K562 (cell line): ENCODE measurements at regions not wholly inside any gene's neighbourhood (a gene's known extent, or its start where the extent isn't known, plus 50 kb on each side); places are given as distances from the start of the nearest gene placed in this dataset.

ENCODE experiments used
- FOXP1 ChIP-seq: sonication (generic); formaldehyde crosslinking; IDR thresholded peaks from 2 replicates; pipeline ENCODE4 v1.8.0; 2022; ENCODE audit warnings: mild to moderate bottlenecking, missing genetic modification reagents
- NFATC3 ChIP-seq: fragments of 450-650 bp; IDR thresholded peaks from 2 replicates; pipeline ENCODE4 v1.6.1; 2017; ENCODE audit warnings: mild to moderate bottlenecking
- PHB ChIP-seq: fragments of 250-450 bp; sonication (Bioruptor Pico); IDR thresholded peaks from 2 replicates; pipeline ENCODE4 v1.5.0; 2021
- RBM34 ChIP-seq: fragments of 200-400 bp; formaldehyde crosslinking; IDR thresholded peaks from 2 replicates; pipeline ENCODE4 v1.6.1; 2018; ENCODE audit warnings: low read length, borderline replicate concordance; ENCODE audit not compliant: insufficient read depth
- SETDB1 ChIP-seq: IDR thresholded peaks from one replicate; pipeline ENCODE4 v1.6.1; 2012; ENCODE audit warnings: low read length, control low read depth, inconsistent platforms
- SP1 ChIP-seq: sonication (generic); formaldehyde crosslinking; IDR thresholded peaks from 2 replicates; pipeline ENCODE4 v1.8.1; 2022; ENCODE audit warnings: mild to moderate bottlenecking, missing genetic modification reagents
- ZNF121 ChIP-seq: sonication (generic); formaldehyde crosslinking; conservative IDR thresholded peaks from 2 replicates; pipeline ENCODE4 v1.8.0; 2022; ENCODE audit warnings: missing genetic modification reagents
- ZNF436 ChIP-seq: fragments of 250-450, 450-650 bp; sonication (Bioruptor Pico); formaldehyde crosslinking; IDR thresholded peaks from 2 replicates; pipeline ENCODE4 v1.7.0; 2020; ENCODE audit warnings: mild to moderate bottlenecking
- ZNF778 ChIP-seq: fragments of 450-650 bp; formaldehyde crosslinking; IDR thresholded peaks from 2 replicates; pipeline ENCODE4 v1.4.0; 2020; ENCODE audit warnings: mild to moderate bottlenecking, moderate library complexity
- ZNF785 ChIP-seq: fragments of 250-450 bp; sonication (Bioruptor Pico); IDR thresholded peaks from 2 replicates; pipeline ENCODE4 v1.4.0; 2020; ENCODE audit warnings: mild to moderate bottlenecking
- TF ChIP-seq, protein P1 (sequence below): sonication (generic); formaldehyde crosslinking; IDR thresholded peaks from 2 replicates; pipeline ENCODE4 v1.8.1; 2022; ENCODE audit warnings: missing genetic modification reagents
- TF ChIP-seq, protein P2 (sequence below): fragments of 450-650 bp; IDR thresholded peaks from 2 replicates; pipeline ENCODE4 v1.6.1; 2016
- TF ChIP-seq, protein P3 (sequence below): fragments of 450-650 bp; IDR thresholded peaks from 2 replicates; pipeline ENCODE4 v1.6.1; 2014; ENCODE audit warnings: low read depth, mild to moderate bottlenecking, moderate library complexity, borderline replicate concordance
- TF ChIP-seq, protein P4 (sequence below): fragments of 450-650 bp; IDR thresholded peaks from 2 replicates; pipeline ENCODE4 v1.6.1; 2016; ENCODE audit warnings: missing biosample characterization, missing genetic modification characterization
- TF ChIP-seq, protein P5 (sequence below): sonication (generic); formaldehyde crosslinking; IDR thresholded peaks from 2 replicates; pipeline ENCODE4 v1.8.0; 2023; ENCODE audit warnings: mild to moderate bottlenecking, missing genetic modification reagents

DNA sequence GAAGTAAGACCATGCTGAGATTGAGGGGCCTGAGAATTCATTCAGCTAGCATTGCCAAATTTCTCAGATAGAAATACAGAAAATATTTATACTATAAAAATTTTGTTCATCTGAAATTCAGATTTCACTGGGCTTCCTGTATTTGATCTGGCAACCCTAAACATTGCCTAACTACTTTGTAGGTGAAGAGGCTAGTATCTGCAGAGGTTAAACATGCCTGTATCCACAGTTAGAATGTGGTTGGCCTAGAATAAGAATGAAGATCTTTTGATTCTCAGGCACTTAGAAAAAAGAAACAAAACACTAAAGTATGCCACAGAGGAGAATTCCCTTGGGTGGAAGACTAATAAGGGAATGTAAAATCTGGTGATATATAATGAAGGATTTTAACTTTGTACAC, 189.0 kb downstream of the DIPK2A start (continued):
- TF ChIP-seq NFATC3 (no peak), RBM34 (no peak), ZNF778 (CRISPR knock-in tag) (no peak), PHB (CRISPR knock-in tag) (no peak), ZNF785 (CRISPR knock-in tag) (no peak), SP1 (CRISPR knock-in tag) (no peak), SETDB1 (no peak), ZNF436 (CRISPR knock-in tag) (no peak), FOXP1 (no peak), ZNF121 (CRISPR knock-in tag) (no peak)
- TF ChIP-seq, protein P1, sequence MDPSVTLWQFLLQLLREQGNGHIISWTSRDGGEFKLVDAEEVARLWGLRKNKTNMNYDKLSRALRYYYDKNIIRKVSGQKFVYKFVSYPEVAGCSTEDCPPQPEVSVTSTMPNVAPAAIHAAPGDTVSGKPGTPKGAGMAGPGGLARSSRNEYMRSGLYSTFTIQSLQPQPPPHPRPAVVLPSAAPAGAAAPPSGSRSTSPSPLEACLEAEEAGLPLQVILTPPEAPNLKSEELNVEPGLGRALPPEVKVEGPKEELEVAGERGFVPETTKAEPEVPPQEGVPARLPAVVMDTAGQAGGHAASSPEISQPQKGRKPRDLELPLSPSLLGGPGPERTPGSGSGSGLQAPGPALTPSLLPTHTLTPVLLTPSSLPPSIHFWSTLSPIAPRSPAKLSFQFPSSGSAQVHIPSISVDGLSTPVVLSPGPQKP = no peak
- TF ChIP-seq, protein P2, sequence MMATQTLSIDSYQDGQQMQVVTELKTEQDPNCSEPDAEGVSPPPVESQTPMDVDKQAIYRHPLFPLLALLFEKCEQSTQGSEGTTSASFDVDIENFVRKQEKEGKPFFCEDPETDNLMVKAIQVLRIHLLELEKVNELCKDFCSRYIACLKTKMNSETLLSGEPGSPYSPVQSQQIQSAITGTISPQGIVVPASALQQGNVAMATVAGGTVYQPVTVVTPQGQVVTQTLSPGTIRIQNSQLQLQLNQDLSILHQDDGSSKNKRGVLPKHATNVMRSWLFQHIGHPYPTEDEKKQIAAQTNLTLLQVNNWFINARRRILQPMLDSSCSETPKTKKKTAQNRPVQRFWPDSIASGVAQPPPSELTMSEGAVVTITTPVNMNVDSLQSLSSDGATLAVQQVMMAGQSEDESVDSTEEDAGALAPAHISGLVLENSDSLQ = no peak
- TF ChIP-seq, protein P3, sequence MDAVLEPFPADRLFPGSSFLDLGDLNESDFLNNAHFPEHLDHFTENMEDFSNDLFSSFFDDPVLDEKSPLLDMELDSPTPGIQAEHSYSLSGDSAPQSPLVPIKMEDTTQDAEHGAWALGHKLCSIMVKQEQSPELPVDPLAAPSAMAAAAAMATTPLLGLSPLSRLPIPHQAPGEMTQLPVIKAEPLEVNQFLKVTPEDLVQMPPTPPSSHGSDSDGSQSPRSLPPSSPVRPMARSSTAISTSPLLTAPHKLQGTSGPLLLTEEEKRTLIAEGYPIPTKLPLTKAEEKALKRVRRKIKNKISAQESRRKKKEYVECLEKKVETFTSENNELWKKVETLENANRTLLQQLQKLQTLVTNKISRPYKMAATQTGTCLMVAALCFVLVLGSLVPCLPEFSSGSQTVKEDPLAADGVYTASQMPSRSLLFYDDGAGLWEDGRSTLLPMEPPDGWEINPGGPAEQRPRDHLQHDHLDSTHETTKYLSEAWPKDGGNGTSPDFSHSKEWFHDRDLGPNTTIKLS = no peak
- TF ChIP-seq, protein P4, sequence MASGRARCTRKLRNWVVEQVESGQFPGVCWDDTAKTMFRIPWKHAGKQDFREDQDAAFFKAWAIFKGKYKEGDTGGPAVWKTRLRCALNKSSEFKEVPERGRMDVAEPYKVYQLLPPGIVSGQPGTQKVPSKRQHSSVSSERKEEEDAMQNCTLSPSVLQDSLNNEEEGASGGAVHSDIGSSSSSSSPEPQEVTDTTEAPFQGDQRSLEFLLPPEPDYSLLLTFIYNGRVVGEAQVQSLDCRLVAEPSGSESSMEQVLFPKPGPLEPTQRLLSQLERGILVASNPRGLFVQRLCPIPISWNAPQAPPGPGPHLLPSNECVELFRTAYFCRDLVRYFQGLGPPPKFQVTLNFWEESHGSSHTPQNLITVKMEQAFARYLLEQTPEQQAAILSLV (tag) = no peak
- TF ChIP-seq, protein P5, sequence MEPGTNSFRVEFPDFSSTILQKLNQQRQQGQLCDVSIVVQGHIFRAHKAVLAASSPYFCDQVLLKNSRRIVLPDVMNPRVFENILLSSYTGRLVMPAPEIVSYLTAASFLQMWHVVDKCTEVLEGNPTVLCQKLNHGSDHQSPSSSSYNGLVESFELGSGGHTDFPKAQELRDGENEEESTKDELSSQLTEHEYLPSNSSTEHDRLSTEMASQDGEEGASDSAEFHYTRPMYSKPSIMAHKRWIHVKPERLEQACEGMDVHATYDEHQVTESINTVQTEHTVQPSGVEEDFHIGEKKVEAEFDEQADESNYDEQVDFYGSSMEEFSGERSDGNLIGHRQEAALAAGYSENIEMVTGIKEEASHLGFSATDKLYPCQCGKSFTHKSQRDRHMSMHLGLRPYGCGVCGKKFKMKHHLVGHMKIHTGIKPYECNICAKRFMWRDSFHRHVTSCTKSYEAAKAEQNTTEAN = no peak
